ENCODE measurements at regions not wholly inside any gene's neighbourhood (a gene's known extent, or its start where the extent isn't known, plus 50 kb on each side); places are given as distances from the start of the nearest gene placed in this dataset.

DNA sequence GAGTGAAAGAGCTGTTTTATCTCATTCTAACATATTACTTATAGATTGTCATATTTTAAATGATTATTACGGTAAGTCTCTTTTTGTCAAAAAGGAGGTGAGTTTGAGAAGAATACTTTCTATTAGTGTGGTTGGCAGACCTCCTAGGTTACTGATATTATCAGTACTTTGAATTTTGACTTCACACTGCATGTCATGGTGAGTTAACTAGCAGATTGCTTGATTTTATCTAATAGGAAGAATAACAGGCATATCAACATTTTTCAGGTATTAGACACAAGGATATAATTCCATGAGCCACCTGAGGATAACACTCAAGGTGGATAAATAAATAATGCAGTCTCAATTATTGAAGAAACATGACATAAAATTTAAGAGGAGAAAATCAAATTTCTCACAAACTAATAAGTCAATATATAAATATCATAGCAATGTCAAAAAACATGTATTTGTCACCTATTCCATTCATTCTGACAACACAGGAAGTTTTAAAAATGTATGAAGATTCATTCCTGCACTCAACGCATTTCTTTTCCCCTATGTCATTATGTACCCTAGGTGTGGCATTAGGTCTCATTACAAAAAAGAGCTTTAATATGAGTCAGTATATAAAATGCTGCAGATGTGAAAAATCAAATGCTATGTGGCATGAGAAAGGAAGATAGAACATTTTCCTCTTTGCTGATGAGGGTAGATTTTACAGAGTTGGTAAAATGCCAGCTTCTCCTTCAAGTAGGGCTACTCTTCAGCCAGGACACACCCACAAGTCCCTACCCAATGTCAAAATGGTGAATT, 1621.6 kb downstream of the REEP3 start:
- TF ChIP-seq, protein P1, sequence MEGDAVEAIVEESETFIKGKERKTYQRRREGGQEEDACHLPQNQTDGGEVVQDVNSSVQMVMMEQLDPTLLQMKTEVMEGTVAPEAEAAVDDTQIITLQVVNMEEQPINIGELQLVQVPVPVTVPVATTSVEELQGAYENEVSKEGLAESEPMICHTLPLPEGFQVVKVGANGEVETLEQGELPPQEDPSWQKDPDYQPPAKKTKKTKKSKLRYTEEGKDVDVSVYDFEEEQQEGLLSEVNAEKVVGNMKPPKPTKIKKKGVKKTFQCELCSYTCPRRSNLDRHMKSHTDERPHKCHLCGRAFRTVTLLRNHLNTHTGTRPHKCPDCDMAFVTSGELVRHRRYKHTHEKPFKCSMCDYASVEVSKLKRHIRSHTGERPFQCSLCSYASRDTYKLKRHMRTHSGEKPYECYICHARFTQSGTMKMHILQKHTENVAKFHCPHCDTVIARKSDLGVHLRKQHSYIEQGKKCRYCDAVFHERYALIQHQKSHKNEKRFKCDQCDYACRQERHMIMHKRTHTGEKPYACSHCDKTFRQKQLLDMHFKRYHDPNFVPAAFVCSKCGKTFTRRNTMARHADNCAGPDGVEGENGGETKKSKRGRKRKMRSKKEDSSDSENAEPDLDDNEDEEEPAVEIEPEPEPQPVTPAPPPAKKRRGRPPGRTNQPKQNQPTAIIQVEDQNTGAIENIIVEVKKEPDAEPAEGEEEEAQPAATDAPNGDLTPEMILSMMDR (IDR thresholded peaks at IDR 0.05): no peak
- no peak for TF ChIP-seq EZH2 (IDR thresholded peaks at IDR 0.05; ENCODE audit: borderline replicate concordance, insufficient read depth, low read depth, low read length, poor library complexity, severe bottlenecking)

Data from B cell (primary cell).